H9 (cell line): ENCODE measurements at regions not wholly inside any gene's neighbourhood (a gene's known extent, or its start where the extent isn't known, plus 50 kb on each side); places are given as distances from the start of the nearest gene placed in this dataset.

ENCODE experiments used
- DNase-seq: peaks from one replicate; pipeline ENCODE4 v3.0.0-alpha.2; 2017
- H2AFZ ChIP-seq: one replicate; pipeline ENCODE4 v1.6.1; 2013; ENCODE audit warnings: mild to moderate bottlenecking, low read length, control low read depth, moderate library complexity
- H2AK5ac ChIP-seq: 2 replicates; pipeline ENCODE4 v1.6.1; 2013; ENCODE audit warnings: low read length, control low read depth, mixed read lengths; ENCODE audit not compliant: insufficient read length
- H2BK120ac ChIP-seq: one replicate; pipeline ENCODE4 v1.6.1; 2013; ENCODE audit warnings: low read depth, mild to moderate bottlenecking, low read length, control low read depth, inconsistent platforms; ENCODE audit not compliant: poor library complexity, severe bottlenecking
- H2BK12ac ChIP-seq: 2 replicates; pipeline ENCODE4 v1.6.1; 2013; ENCODE audit warnings: low read length, control low read depth, mixed read lengths, low read depth; ENCODE audit not compliant: insufficient read length
- H2BK15ac ChIP-seq: 2 replicates; pipeline ENCODE4 v1.6.1; 2013; ENCODE audit warnings: low read depth, low read length, control low read depth
- H2BK20ac ChIP-seq: one replicate; pipeline ENCODE4 v1.6.1; 2013; ENCODE audit warnings: low read depth, mild to moderate bottlenecking, low read length, control low read depth, inconsistent platforms; ENCODE audit not compliant: poor library complexity, severe bottlenecking
- H2BK5ac ChIP-seq: 2 replicates; pipeline ENCODE4 v1.6.1; 2013; ENCODE audit warnings: low read length, control low read depth, mixed read lengths; ENCODE audit not compliant: insufficient read length
- H3K14ac ChIP-seq: 2 replicates; pipeline ENCODE4 v1.6.1; 2013; ENCODE audit warnings: low read length, control low read depth; ENCODE audit not compliant: insufficient read depth
- H3K18ac ChIP-seq: 2 replicates; pipeline ENCODE4 v1.6.1; 2013; ENCODE audit warnings: low read depth, mild to moderate bottlenecking, mixed read lengths, low read length, control low read depth; ENCODE audit not compliant: insufficient read length
- H3K23ac ChIP-seq: 2 replicates; pipeline ENCODE4 v1.6.1; 2013; ENCODE audit warnings: low read length, control low read depth, mixed read lengths, low read depth; ENCODE audit not compliant: insufficient read length
- H3K23me2 ChIP-seq: 2 replicates; pipeline ENCODE4 v1.6.1; 2013; ENCODE audit warnings: low read depth, mild to moderate bottlenecking, mixed read lengths, low read length, control low read depth; ENCODE audit not compliant: insufficient read length, poor library complexity, severe bottlenecking
- H3K27ac ChIP-seq: 2 replicates; pipeline ENCODE4 v1.5.1; 2013; ENCODE audit warnings: low read length, control low read depth, mixed read lengths, low read depth; ENCODE audit not compliant: insufficient read length
- H3K27me3 ChIP-seq: 2 replicates; pipeline ENCODE4 v1.6.1; 2013; ENCODE audit warnings: low read length, control low read depth, inconsistent platforms; ENCODE audit not compliant: insufficient read depth
- H3K4ac ChIP-seq: 2 replicates; pipeline ENCODE4 v1.6.1; 2013; ENCODE audit warnings: low read depth, mild to moderate bottlenecking, control low read depth, inconsistent platforms, low read length, moderate library complexity
- H3K4me1 ChIP-seq: 2 replicates; pipeline ENCODE4 v1.6.1; 2013; ENCODE audit warnings: low read length, control low read depth, inconsistent platforms; ENCODE audit not compliant: insufficient read depth
- H3K4me2 ChIP-seq: 2 replicates; pipeline ENCODE4 v1.6.1; 2013; ENCODE audit warnings: low read length, control low read depth, mixed read lengths; ENCODE audit not compliant: insufficient read length, insufficient read depth
- H3K56ac ChIP-seq: 2 replicates; pipeline ENCODE4 v1.6.1; 2013; ENCODE audit warnings: low read depth, mild to moderate bottlenecking, mixed read lengths, low read length, control low read depth; ENCODE audit not compliant: insufficient read length
- H3K79me1 ChIP-seq: 2 replicates; pipeline ENCODE4 v1.6.1; 2013; ENCODE audit warnings: low read depth, mild to moderate bottlenecking, moderate library complexity, low read length, control low read depth, inconsistent platforms; ENCODE audit not compliant: insufficient read depth, poor library complexity, severe bottlenecking
- H3K79me2 ChIP-seq: 2 replicates; pipeline ENCODE4 v1.6.1; 2013; ENCODE audit warnings: low read length, control low read depth, inconsistent platforms; ENCODE audit not compliant: insufficient read depth
- H3K9ac ChIP-seq: 2 replicates; pipeline ENCODE4 v1.6.1; 2013; ENCODE audit warnings: low read length, control low read depth, mixed read lengths; ENCODE audit not compliant: insufficient read length; ENCODE audit errors: extremely low read depth
- H3K9me3 ChIP-seq: one replicate; pipeline ENCODE4 v1.6.1; 2013; ENCODE audit warnings: low read depth, low read length, inconsistent platforms; ENCODE audit not compliant: control insufficient read depth
- H3T11ph ChIP-seq: one replicate; pipeline ENCODE4 v1.6.1; 2013; ENCODE audit warnings: mild to moderate bottlenecking, low read length, control low read depth, inconsistent platforms
- H4K20me1 ChIP-seq: one replicate; pipeline ENCODE4 v1.6.1; 2013; ENCODE audit not compliant: control insufficient read depth, insufficient read length, insufficient read depth
- H4K5ac ChIP-seq: 2 replicates; pipeline ENCODE4 v1.6.1; 2013; ENCODE audit warnings: low read depth, mild to moderate bottlenecking, mixed read lengths, low read length, control low read depth; ENCODE audit not compliant: insufficient read length
- H4K8ac ChIP-seq: replicated peaks from 2 replicates; pipeline ENCODE4 v1.6.1; 2013; ENCODE audit warnings: low read length, control low read depth, mixed read lengths, low read depth; ENCODE audit not compliant: insufficient read length
- H4K91ac ChIP-seq: 2 replicates; pipeline ENCODE4 v1.6.1; 2013; ENCODE audit warnings: low read depth, mild to moderate bottlenecking, moderate library complexity, mixed read lengths, low read length, control low read depth; ENCODE audit not compliant: insufficient read length
- H3K27ac Mint-ChIP-seq, 3 experiments: 2 replicates in 2 of 3; 3 replicates in 1 of 3; pipeline ENCODE4 v1.8.0; 2020 to 2021; ENCODE audit warnings: mixed read lengths in 3 of 3, mild to moderate bottlenecking in 1 of 3, moderate library complexity in 1 of 3
- H3K27me3 Mint-ChIP-seq: 2 replicates; pipeline ENCODE4 v1.8.0; 2021; ENCODE audit warnings: low read depth, mild to moderate bottlenecking, moderate library complexity, mixed read lengths
- H3K36me3 Mint-ChIP-seq, 3 experiments: 2 replicates in 2 of 3; 3 replicates in 1 of 3; pipeline ENCODE4 v1.8.0; 2020 to 2021; ENCODE audit warnings: low read depth in 3 of 3, mixed read lengths in 3 of 3; ENCODE audit not compliant: insufficient read depth in 1 of 3
- H3K4me1 Mint-ChIP-seq, 2 experiments: 2 replicates each; pipeline ENCODE4 v1.8.0; 2020; ENCODE audit warnings: mixed read lengths in 2 of 2
- H3K4me3 Mint-ChIP-seq, 2 experiments: 2 replicates in 1 of 2; 3 replicates in 1 of 2; pipeline ENCODE4 v1.8.0; 2020 to 2021; ENCODE audit warnings: mild to moderate bottlenecking in 2 of 2, mixed read lengths in 2 of 2, moderate library complexity in 1 of 2
- H3K9me3 Mint-ChIP-seq, 2 experiments: 2 replicates in 1 of 2; 3 replicates in 1 of 2; pipeline ENCODE4 v1.8.0; 2020; ENCODE audit warnings: mild to moderate bottlenecking in 2 of 2, mixed read lengths in 2 of 2, moderate library complexity in 1 of 2
- whole genome bisulfite sequencing: extraction: QIAGEN DNeasy Blood & Tissue Kit; methylation state at CpG from one replicate; pipeline ENCODE4 v1.1.7; 2013; ENCODE audit warnings: missing lambda C conversion rate, low lambda C conversion rate, mixed read lengths; ENCODE audit not compliant: insufficient read length; ENCODE audit errors: extremely low coverage; 5-methylcytosine and 5-hydroxymethylcytosine counted together
- TF ChIP-seq, protein P1 (sequence below): fragments of 200-600 bp; sonication (generic); conservative IDR thresholded peaks from 3 replicates; pipeline ENCODE4 v1.8.0; 2021; ENCODE audit warnings: antibody characterized with exemption, mild to moderate bottlenecking

DNA sequence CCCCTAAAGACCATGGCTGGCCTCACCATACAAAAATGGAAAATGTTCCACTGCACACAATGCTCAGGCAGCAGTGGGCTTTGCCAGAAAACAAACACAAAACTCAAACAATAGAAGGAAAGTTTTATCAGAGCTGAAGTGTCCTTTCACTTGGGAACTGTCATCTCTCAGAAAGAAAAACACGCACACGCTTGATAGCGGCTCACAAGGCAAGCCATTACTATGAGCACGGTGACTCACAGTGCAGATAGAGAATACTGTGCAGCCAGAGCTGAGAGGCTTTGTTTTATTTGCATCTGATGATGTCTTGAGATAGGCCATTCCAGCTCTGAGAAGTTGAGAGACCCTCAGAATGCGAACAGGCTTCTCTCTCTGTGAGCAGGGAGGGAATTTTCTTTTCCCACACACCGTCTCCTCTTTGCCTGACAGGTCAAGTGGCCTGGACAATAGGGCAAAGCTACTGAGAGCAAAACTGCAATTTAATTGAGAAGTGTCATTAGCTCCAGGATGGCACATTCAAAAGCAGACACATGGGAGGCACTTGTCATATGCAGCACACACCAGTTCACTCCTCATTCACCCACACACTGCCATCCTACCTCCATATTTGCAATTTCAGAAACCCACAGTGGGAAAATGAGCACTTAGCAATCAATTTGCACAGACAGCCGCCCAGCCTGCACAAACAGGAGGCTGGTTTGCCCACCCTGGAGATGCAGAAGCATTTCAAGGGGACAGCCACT lies 236.6 kb downstream of the SS18 start:
- Histone ChIP-seq H3K79me2 (no peaks in the 10 kb centered on the region), H3K4ac (no peak overlapping the region), H3K4me2 (no peak overlapping the region), H3K4me1 (no peaks in the 10 kb centered on the region), H2BK20ac (no peak overlapping the region), H2BK120ac (no peak overlapping the region), H2BK15ac (no peak overlapping the region), H3K9me3 (no peaks in the 10 kb centered on the region), H3K18ac (no peak overlapping the region), H3K27me3 (no peaks in the 10 kb centered on the region), H3K23me2 (no peaks in the 10 kb centered on the region), H4K8ac (no peak overlapping the region), H3K79me1 (no peaks in the 10 kb centered on the region), H4K20me1 (no peaks in the 10 kb centered on the region), H3K27ac (no peak overlapping the region), H4K5ac (no peak overlapping the region), H3K14ac (no peak overlapping the region), H3T11ph (no peak overlapping the region), H2BK5ac (no peak overlapping the region), H3K9ac (no peak overlapping the region), H2BK12ac (no peak overlapping the region), H3K23ac (no peak overlapping the region), H3K56ac (no peak overlapping the region), H2AK5ac (no peak overlapping the region), H2AFZ (no peak overlapping the region), H4K91ac (no peak overlapping the region)
- Mint-ChIP-seq H3K36me3 (no peaks in the 10 kb centered on the region), H3K4me3 (no peak overlapping the region), H3K27me3 (no peaks in the 10 kb centered on the region), H3K9me3 (no peaks in the 10 kb centered on the region; a peak in 2 of 5 replicates), H3K4me1 (no peaks in the 10 kb centered on the region), H3K27ac (no peak overlapping the region)
- WGBS: no CpG with 5 or more reads among the region's 7 CpGs
- DNase-seq: no peak
- TF ChIP-seq, protein P1, sequence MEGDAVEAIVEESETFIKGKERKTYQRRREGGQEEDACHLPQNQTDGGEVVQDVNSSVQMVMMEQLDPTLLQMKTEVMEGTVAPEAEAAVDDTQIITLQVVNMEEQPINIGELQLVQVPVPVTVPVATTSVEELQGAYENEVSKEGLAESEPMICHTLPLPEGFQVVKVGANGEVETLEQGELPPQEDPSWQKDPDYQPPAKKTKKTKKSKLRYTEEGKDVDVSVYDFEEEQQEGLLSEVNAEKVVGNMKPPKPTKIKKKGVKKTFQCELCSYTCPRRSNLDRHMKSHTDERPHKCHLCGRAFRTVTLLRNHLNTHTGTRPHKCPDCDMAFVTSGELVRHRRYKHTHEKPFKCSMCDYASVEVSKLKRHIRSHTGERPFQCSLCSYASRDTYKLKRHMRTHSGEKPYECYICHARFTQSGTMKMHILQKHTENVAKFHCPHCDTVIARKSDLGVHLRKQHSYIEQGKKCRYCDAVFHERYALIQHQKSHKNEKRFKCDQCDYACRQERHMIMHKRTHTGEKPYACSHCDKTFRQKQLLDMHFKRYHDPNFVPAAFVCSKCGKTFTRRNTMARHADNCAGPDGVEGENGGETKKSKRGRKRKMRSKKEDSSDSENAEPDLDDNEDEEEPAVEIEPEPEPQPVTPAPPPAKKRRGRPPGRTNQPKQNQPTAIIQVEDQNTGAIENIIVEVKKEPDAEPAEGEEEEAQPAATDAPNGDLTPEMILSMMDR: no peak
